CD1c-positive myeloid dendritic cell (primary cell): ENCODE measurements at regions not wholly inside any gene's neighbourhood (a gene's known extent, or its start where the extent isn't known, plus 50 kb on each side); places are given as distances from the start of the nearest gene placed in this dataset.
"Not testable (repeated sequence)": the region's sequence is repeated elsewhere in the genome, so short reads cannot be mapped to it uniquely, and the experiment has no call there.

ENCODE experiments used
- DNase-seq: peaks from one replicate; pipeline ENCODE4 v3.0.0-alpha.2; 2016; ENCODE audit errors: extremely low spot score

GRCh38 chr11:103584720-103585119 lies 451.7 kb upstream of the DDI1 start:
- no peak for DNase-seq

GRCh38 chr11:103585401-103585800 lies 451.0 kb upstream of the DDI1 start:
- DNase-seq: no peak

DNA sequence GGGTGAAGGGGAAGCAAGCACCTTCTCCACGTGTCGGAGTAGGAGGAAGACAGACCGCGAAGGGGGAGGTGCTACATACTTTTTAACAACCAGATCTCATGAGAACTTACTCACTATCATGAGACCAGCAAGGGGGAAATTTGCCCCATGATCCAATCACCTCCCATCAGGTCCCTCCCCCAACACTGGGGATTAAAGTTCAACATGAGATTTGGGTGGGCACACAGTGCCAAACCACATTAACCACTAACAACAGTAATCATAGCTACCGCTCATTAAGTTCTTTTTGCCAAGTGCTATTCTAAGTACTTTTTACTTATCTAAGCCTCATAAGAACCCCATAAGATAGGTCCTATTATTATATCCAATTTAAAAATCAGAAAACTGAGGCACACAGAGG lies 450.5 kb upstream of the DDI1 start:
- DNase-seq: no peak

DNA sequence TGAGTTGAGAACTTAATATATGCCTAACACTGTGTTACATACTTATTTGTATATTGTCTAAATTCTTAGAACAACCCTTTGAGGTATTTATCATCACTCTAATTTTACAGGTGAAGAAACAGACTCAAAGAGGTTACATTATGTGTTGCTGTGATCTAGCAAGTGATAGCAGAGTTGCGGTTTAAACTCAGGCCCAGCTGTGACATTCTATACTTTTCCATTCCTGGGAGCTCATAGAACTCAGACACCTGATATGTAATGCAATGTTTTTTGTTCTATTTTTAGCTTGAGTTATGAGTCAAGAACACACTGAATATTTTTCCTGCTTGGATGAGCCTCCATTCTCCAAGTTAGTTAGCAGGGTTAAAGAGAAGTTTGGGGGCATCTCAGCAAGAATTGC lies 449.7 kb upstream of the DDI1 start:
- no peak for DNase-seq

- no peak for DNase-seq
Observed at GRCh38 chr11:103587901-103588788, 448.3 kb upstream of the DDI1 start.

- DNase-seq: no peak
Observed at GRCh38 chr11:103591554-103591953, 444.9 kb upstream of the DDI1 start.

DNA sequence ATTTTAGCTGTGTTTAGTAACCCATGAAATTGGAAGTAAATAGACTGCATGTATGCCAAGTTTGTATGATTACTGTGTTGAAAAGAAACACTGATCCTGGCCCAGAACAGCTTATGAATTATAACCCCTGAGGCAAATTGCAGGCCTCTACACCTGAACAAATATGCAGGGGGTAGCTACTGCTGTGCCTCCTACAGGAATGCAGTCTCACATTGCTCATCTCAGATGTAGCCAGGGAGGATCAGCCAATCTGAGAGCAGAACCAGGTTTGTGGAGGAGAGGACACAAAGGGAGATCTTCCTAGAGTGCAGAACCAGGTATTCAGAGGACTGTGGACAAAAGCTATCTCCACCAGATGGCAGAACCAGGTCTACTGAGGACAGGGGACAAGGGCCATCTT lies 442.2 kb upstream of the DDI1 start:
- DNase-seq: no peak

DNA sequence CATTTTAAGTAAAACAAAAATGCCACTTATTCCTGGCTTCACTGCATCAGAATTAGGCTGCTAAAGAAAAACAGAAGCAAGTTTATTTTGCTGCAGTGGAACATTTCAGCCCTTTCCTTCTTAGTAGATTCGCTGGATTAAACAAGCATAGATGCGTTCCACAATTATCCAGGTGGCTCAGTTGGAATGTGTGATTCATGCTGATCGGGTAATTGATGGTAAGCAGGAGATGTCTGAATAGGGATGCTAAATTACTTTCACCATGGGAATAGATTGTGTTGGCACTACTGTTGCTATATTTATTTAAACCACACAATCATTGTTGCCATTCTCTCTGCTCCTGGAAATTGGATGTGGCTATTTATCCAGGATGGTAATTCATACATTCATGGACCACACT lies 440.1 kb upstream of the DDI1 start:
- DNase-seq: no peak

GRCh38 chr11:103601225-103601846 lies 435.1 kb upstream of the DDI1 start:
- peak; percentile 45 for DNase-seq

- no peak for DNase-seq
Observed at GRCh38 chr11:103602840-103603239, 433.6 kb upstream of the DDI1 start.

- no peak for DNase-seq
Observed at GRCh38 chr11:103604310-103604709, 432.1 kb upstream of the DDI1 start.

DNA sequence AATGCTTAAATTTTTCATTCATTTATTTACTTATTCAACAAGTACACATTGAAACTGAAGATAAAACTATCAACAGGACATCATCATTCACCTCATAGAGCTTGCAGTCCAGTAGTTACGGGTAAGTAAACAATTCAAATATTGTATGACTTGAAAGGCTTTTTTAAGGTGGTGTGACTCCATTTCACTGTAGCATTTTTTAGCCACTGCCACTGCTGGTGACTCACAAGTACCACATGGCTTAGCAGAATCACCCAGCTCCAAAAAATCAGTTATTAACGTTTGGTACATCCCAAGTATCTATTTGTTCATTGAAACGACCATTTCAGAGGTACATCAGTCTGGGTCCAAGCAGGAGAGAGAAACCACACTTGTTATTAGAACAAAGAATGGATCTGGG lies 427.9 kb upstream of the DDI1 start:
- DNase-seq: no peak

- DNase-seq: no peak
Observed at GRCh38 chr11:103609117-103610066, 427.0 kb upstream of the DDI1 start.

GRCh38 chr11:103610435-103610834 lies 426.0 kb upstream of the DDI1 start:
- no peak for DNase-seq

GRCh38 chr11:103611526-103612260 lies 424.7 kb upstream of the DDI1 start:
- DNase-seq: not testable (repeated sequence)

DNA sequence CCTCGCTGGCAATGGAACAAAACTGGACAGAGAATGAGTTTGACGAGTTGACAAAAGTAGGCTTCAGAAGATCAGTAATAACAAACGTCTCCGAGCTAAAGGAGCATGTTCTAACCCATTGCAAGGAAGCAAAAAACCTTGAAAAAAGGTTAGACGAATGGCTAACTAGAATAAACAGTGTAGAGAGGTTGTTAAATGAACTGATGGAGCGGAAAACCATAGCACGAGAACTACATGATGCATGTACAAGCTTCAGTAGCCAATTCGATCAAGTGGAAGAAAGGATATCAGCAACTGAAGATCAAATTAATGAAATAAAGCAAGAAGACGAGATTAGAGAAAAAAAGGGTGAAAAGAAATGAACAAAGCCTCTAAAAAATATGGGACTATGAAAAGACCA lies 424.0 kb upstream of the DDI1 start:
- DNase-seq: not testable (repeated sequence)

- DNase-seq: not testable (repeated sequence)
Observed at GRCh38 chr11:103616586-103616985, 419.9 kb upstream of the DDI1 start.

GRCh38 chr11:103618528-103618927 lies 417.9 kb upstream of the DDI1 start:
- no peak for DNase-seq

DNA sequence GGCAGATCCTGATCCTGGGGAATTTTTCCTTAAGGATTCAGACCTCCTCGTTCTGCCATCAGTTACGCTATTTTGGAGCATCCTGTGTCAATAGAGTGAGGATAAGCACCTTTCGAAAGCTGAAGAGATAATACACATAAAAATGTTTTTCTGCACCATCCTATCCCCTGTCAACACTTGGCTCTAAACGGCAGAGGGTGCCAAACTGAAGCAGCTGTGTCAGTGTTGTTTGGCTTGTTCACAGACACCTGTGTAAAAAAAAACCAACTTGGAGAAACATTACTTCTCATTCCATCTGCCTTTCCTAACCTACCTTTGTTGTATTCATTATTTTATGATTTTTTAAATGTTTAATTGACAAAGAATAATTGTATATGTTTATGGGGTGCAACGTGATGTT lies 417.0 kb upstream of the DDI1 start:
- DNase-seq: no peak

DNA sequence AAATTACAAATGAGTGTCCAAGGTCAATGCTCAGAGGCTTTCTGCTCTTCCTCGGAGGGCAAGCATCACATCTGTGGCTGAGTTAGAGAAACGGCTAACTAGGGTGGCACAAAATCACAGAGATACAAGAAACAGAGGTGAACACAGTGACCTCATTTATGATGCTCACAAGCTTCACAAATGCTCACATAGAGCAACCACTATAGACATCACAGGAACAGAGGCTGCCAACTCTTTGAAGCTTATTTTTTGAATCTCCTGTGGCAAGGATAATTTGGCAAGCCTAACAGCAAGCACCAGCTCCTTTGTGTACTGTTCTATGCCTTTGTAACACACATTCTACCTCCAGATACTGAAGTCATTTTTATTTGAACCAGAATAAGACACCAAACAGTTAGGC lies 416.5 kb upstream of the DDI1 start:
- DNase-seq: no peak

DNA sequence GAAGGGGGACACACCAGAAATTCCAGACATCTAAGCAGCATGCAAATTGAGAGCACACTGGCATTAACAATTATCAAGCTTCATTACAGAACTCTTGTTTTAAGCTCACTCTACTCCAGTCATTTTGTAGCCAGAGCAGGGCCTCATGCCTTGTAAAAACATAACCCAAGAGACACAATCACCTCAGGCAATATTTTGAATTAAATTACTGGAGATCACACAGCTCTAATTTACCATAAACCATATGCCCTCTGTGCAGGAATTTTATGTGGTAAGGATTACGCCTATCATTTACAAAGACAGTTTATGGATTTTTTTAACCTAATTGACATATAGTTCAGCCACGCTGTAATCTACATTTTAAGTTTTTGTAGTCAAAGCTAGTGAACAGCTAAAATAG lies 414.1 kb upstream of the DDI1 start:
- no peak for DNase-seq

DNA sequence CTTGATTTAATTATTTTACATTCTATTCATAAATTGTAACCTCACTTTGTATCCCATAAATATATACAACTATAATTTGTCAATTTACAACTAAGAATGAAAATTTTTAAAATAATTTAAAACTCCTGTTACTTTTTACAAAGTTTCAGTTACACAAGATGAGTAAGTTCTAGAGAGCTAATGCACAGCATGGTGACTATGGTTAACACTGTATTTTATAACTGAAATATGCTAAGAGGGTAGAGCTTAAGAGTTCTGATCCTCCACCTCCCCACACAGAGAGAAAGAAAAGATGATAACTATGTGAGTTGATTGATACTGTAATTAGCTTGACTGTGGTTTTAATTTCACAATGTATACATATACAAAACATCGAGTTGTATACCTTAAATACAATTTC lies 412.5 kb upstream of the DDI1 start:
- no peak for DNase-seq
